Ishikawa (cell line): ENCODE measurements at regions not wholly inside any gene's neighbourhood (a gene's known extent, or its start where the extent isn't known, plus 50 kb on each side); places are given as distances from the start of the nearest gene placed in this dataset.

ENCODE experiments used
- CEBPB ChIP-seq: IDR thresholded peaks from 2 replicates; pipeline ENCODE4 v1.6.1; 2012
- CREB1 ChIP-seq: IDR thresholded peaks from 2 replicates; pipeline ENCODE4 v1.6.1; 2012; ENCODE audit warnings: low read depth
- EGR1 ChIP-seq: IDR thresholded peaks from 2 replicates; pipeline ENCODE4 v1.6.1; 2012
- EP300 ChIP-seq: IDR thresholded peaks from 2 replicates; pipeline ENCODE4 v1.6.1; 2012; ENCODE audit warnings: borderline replicate concordance
- FOXM1 ChIP-seq: IDR thresholded peaks from 2 replicates; pipeline ENCODE4 v1.6.1; 2012; ENCODE audit warnings: low read depth, borderline replicate concordance
- NFIC ChIP-seq: IDR thresholded peaks from 2 replicates; pipeline ENCODE4 v1.6.1; 2012
- RAD21 ChIP-seq: IDR thresholded peaks from 2 replicates; pipeline ENCODE4 v1.6.1; 2012; ENCODE audit warnings: low read depth
- TAF1 ChIP-seq: IDR thresholded peaks from 2 replicates; pipeline ENCODE4 v1.6.1; 2012; ENCODE audit warnings: low read depth, mild to moderate bottlenecking
- TCF12 ChIP-seq: IDR thresholded peaks from 2 replicates; pipeline ENCODE4 v1.6.1; 2012; ENCODE audit warnings: low read depth
- TEAD4 ChIP-seq: IDR thresholded peaks from 2 replicates; pipeline ENCODE4 v1.6.1; 2012
- YY1 ChIP-seq: IDR thresholded peaks from 2 replicates; pipeline ENCODE4 v1.6.1; 2012; ENCODE audit warnings: low read depth
- ZBTB7A ChIP-seq: IDR thresholded peaks from 2 replicates; pipeline ENCODE4 v1.6.1; 2012; ENCODE audit warnings: low read depth
- TF ChIP-seq, protein P1 (sequence below): IDR thresholded peaks from 2 replicates; pipeline ENCODE4 v1.6.1; 2012; ENCODE audit warnings: low read depth, mild to moderate bottlenecking
- TF ChIP-seq, protein P2 (sequence below): IDR thresholded peaks from 2 replicates; pipeline ENCODE4 v1.6.1; 2012
- TF ChIP-seq, protein P3 (sequence below): IDR thresholded peaks from 2 replicates; pipeline ENCODE4 v1.6.1; 2012

DNA sequence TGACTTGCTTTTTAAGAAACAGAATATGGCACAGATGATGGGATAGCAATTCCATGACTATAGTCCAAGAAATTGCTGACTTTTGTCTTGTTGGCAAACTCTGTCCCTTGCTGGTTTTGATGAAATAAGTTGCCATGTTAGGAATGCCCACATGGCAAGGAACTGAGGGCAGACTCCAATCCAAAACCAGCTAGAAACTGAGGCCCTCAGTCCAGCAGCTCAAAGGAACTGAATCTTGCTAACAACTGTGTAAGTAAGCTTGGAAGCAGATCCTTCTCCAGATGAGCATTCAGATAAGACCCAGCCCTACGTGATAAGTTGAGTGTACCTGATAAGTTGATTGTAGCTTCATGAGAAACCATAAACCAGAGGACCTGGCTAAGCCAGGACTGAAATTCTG, 64.3 kb upstream of the BMPER start:
- TF ChIP-seq RAD21 (no peak), CREB1 (no peak)

DNA sequence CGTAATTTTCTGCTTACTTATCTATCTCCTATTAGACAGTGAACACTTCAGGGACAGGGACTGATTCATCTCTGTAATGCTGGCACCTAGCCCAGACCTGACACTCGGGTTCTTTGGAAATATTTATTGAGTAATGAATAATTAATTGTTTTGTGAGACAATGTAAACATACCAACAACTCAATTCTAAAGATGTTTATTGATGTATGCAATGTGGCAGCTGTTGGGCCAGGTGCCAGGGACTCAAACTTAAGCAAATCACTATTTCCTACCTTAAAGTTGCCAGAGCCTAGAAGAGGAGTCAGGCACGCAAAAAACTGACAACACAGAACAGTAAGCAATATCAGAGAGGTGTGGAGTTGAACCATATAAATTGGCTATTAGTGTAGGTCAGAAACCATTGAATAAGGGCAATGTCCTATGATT, 63.6 kb upstream of the BMPER start:
- TF ChIP-seq RAD21 (no peak), NFIC (no peak), CEBPB (no peak), TEAD4 (no peak), YY1 (no peak), TAF1 (no peak), EP300 (no peak), TCF12 (no peak), CREB1 (no peak)
- TF ChIP-seq, protein P1, sequence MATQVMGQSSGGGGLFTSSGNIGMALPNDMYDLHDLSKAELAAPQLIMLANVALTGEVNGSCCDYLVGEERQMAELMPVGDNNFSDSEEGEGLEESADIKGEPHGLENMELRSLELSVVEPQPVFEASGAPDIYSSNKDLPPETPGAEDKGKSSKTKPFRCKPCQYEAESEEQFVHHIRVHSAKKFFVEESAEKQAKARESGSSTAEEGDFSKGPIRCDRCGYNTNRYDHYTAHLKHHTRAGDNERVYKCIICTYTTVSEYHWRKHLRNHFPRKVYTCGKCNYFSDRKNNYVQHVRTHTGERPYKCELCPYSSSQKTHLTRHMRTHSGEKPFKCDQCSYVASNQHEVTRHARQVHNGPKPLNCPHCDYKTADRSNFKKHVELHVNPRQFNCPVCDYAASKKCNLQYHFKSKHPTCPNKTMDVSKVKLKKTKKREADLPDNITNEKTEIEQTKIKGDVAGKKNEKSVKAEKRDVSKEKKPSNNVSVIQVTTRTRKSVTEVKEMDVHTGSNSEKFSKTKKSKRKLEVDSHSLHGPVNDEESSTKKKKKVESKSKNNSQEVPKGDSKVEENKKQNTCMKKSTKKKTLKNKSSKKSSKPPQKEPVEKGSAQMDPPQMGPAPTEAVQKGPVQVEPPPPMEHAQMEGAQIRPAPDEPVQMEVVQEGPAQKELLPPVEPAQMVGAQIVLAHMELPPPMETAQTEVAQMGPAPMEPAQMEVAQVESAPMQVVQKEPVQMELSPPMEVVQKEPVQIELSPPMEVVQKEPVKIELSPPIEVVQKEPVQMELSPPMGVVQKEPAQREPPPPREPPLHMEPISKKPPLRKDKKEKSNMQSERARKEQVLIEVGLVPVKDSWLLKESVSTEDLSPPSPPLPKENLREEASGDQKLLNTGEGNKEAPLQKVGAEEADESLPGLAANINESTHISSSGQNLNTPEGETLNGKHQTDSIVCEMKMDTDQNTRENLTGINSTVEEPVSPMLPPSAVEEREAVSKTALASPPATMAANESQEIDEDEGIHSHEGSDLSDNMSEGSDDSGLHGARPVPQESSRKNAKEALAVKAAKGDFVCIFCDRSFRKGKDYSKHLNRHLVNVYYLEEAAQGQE, result no peak
- TF ChIP-seq, protein P2, sequence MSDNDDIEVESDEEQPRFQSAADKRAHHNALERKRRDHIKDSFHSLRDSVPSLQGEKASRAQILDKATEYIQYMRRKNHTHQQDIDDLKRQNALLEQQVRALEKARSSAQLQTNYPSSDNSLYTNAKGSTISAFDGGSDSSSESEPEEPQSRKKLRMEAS, result no peak
- TF ChIP-seq, protein P3, sequence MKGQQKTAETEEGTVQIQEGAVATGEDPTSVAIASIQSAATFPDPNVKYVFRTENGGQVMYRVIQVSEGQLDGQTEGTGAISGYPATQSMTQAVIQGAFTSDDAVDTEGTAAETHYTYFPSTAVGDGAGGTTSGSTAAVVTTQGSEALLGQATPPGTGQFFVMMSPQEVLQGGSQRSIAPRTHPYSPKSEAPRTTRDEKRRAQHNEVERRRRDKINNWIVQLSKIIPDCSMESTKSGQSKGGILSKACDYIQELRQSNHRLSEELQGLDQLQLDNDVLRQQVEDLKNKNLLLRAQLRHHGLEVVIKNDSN, result no peak

DNA sequence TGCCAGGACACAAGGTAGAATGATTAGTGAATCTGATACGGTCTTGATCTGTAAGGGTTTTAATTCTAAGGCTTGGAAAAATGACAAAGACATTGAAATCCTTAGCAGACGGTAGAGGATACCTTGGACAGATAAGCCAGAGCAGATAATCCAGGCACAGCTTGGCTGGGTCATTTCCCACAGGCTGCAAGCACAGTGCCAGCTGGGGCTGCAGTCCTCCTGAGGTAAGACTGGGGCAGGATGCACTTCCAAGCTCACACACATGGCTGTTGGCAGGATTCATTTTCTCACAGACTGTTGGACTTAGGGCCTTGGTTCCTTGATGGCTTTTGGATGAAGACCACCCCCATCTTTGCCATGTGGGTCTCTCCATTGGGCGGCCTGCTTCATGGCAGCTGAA, 63.2 kb upstream of the BMPER start:
- no peak for TF ChIP-seq EGR1
- TF ChIP-seq CREB1, result no peak
- TF ChIP-seq RAD21, result no peak
- no peak for TF ChIP-seq NFIC
- no peak for TF ChIP-seq EP300
- TF ChIP-seq ZBTB7A, result no peak
- TF ChIP-seq TCF12, result no peak
- TF ChIP-seq, protein P2, result no peak
- no peak for TF ChIP-seq FOXM1
- TF ChIP-seq TEAD4, result no peak
- TF ChIP-seq, protein P3, result no peak
- no peak for TF ChIP-seq CEBPB
- no peak for TF ChIP-seq YY1
- TF ChIP-seq TAF1, result no peak
- TF ChIP-seq, protein P1, result no peak

DNA sequence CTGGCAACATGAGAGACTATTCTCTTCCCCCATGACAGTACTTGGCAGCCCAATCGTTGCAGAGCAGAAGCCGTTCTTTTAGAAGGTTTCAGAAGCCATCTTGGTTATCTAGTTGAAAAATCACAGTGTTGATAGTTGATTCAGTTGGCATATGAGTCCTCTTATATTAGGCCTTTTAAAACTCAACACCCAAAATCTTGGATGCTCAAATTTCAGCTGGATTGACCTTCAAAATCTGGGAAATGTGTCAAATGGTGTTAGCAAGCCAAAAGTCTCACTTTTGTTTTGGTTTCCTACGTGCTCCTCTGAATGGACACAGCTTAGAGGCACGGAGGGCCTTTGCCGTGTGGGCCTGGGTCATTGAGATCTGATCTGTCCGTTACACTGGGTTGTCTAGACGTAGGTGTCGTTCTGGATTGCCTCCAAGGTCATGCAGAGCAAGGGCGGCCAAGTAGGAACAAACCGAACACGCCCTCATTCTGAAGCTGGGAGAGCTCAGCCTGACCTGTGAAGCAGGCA, 59.3 kb upstream of the BMPER start:
- TF ChIP-seq EGR1, result no peak
- TF ChIP-seq RAD21, result no peak
- TF ChIP-seq TCF12, result no peak
- TF ChIP-seq EP300, result no peak
- TF ChIP-seq NFIC, result no peak
- TF ChIP-seq, protein P1, result no peak
- TF ChIP-seq YY1, result no peak
- TF ChIP-seq CEBPB, result no peak
- TF ChIP-seq, protein P3, result no peak
- TF ChIP-seq TAF1, result no peak
- TF ChIP-seq CREB1, result no peak
- TF ChIP-seq FOXM1, result no peak
- TF ChIP-seq, protein P2, result no peak
- TF ChIP-seq ZBTB7A, result no peak
- TF ChIP-seq TEAD4, result no peak
